ENCODE measurements at regions not wholly inside any gene's neighbourhood (a gene's known extent, or its start where the extent isn't known, plus 50 kb on each side); places are given as distances from the start of the nearest gene placed in this dataset.

- Histone ChIP-seq H2AFZ (ENCODE audit: low read length) (no peak overlapping the region), H4K20me1 (ENCODE audit: insufficient read depth, low read depth, low read length) (no peaks in the 10 kb centered on the region), H3K4me1 (ENCODE audit: low read length) (peaks cover 13% of the 10 kb centered on the region), H3K79me2 (ENCODE audit: low read length) (no peaks in the 10 kb centered on the region), H3K4me2 (ENCODE audit: low read depth, low read length, poor library complexity, severe bottlenecking) (no peak overlapping the region), H3K4me3 (ENCODE audit: low read length) (no peak overlapping the region), H3K9me2 (replicated peaks; ENCODE audit: insufficient read depth, low read length) (no peaks in the 10 kb centered on the region), H3K36me3 (ENCODE audit: insufficient read depth, low read length) (no peaks in the 10 kb centered on the region), H3K9me3 (ENCODE audit: low read length) (no peaks in the 10 kb centered on the region), H3K27ac (ENCODE audit: low read length) (no peak overlapping the region), H3K27me3 (ENCODE audit: low read length) (no peaks in the 10 kb centered on the region), H3K9ac (ENCODE audit: low read length) (no peak overlapping the region)
- no peak for DNase-seq
Observed at GRCh38 chr22:49449811-49450446, 377.7 kb downstream of the BRD1 start.

GRCh38 chr22:49449377-49449776 is 378.3 kb downstream of the BRD1 start:
- no peak overlapping the region for H3K4me2 ChIP-seq (ENCODE audit: low read depth, low read length, poor library complexity, severe bottlenecking)
- H4K20me1 ChIP-seq (ENCODE audit: insufficient read depth, low read depth, low read length): no peaks in the 10 kb centered on the region
- peaks cover 10% of the 10 kb centered on the region for H3K4me1 ChIP-seq (ENCODE audit: low read length)
- no peak overlapping the region for H2AFZ ChIP-seq (ENCODE audit: low read length)
- no peaks in the 10 kb centered on the region for H3K79me2 ChIP-seq (ENCODE audit: low read length)
- no peak overlapping the region for H3K27ac ChIP-seq (ENCODE audit: low read length)
- no peaks in the 10 kb centered on the region for H3K27me3 ChIP-seq (ENCODE audit: low read length)
- H3K36me3 ChIP-seq (ENCODE audit: insufficient read depth, low read length): no peaks in the 10 kb centered on the region
- H3K9me3 ChIP-seq (ENCODE audit: low read length): no peaks in the 10 kb centered on the region
- no peak overlapping the region for H3K9ac ChIP-seq (ENCODE audit: low read length)
- no peak overlapping the region for H3K4me3 ChIP-seq (ENCODE audit: low read length)
- no peak for DNase-seq
- H3K9me2 ChIP-seq (replicated peaks; ENCODE audit: insufficient read depth, low read length): no peaks in the 10 kb centered on the region

GRCh38 chr22:49448526-49448925 is 379.1 kb downstream of the BRD1 start:
- H3K27me3 ChIP-seq (ENCODE audit: low read length): no peaks in the 10 kb centered on the region
- no peak overlapping the region for H3K27ac ChIP-seq (ENCODE audit: low read length)
- H3K36me3 ChIP-seq (ENCODE audit: insufficient read depth, low read length): no peaks in the 10 kb centered on the region
- no peak overlapping the region for H3K4me3 ChIP-seq (ENCODE audit: low read length)
- no peaks in the 10 kb centered on the region for H3K79me2 ChIP-seq (ENCODE audit: low read length)
- no peaks in the 10 kb centered on the region for H3K9me3 ChIP-seq (ENCODE audit: low read length)
- no peak for DNase-seq
- H2AFZ ChIP-seq (ENCODE audit: low read length): no peak overlapping the region
- H4K20me1 ChIP-seq (ENCODE audit: insufficient read depth, low read depth, low read length): no peaks in the 10 kb centered on the region
- no peak overlapping the region for H3K9ac ChIP-seq (ENCODE audit: low read length)
- peaks cover 5% of the 10 kb centered on the region; the same call in 1 of the 2 replicates for H3K4me1 ChIP-seq (ENCODE audit: low read length)
- no peaks in the 10 kb centered on the region for H3K9me2 ChIP-seq (replicated peaks; ENCODE audit: insufficient read depth, low read length)
- no peak overlapping the region for H3K4me2 ChIP-seq (ENCODE audit: low read depth, low read length, poor library complexity, severe bottlenecking)

GRCh38 chr22:49447837-49448236 is 379.8 kb downstream of the BRD1 start:
- peaks cover 5% of the 10 kb centered on the region; the same call in 1 of the 2 replicates for H3K4me1 ChIP-seq (ENCODE audit: low read length)
- no peaks in the 10 kb centered on the region for H3K79me2 ChIP-seq (ENCODE audit: low read length)
- H3K27me3 ChIP-seq (ENCODE audit: low read length): no peaks in the 10 kb centered on the region
- no peaks in the 10 kb centered on the region for H3K9me2 ChIP-seq (replicated peaks; ENCODE audit: insufficient read depth, low read length)
- H2AFZ ChIP-seq (ENCODE audit: low read length): no peak overlapping the region
- H3K4me3 ChIP-seq (ENCODE audit: low read length): no peak overlapping the region
- no peak overlapping the region for H3K4me2 ChIP-seq (ENCODE audit: low read depth, low read length, poor library complexity, severe bottlenecking)
- H3K36me3 ChIP-seq (ENCODE audit: insufficient read depth, low read length): no peaks in the 10 kb centered on the region
- no peaks in the 10 kb centered on the region for H3K9me3 ChIP-seq (ENCODE audit: low read length)
- no peaks in the 10 kb centered on the region for H4K20me1 ChIP-seq (ENCODE audit: insufficient read depth, low read depth, low read length)
- DNase-seq: no peak
- no peak overlapping the region for H3K27ac ChIP-seq (ENCODE audit: low read length)
- no peak overlapping the region for H3K9ac ChIP-seq (ENCODE audit: low read length)

GRCh38 chr22:49446759-49447710 is 380.6 kb downstream of the BRD1 start:
- no peaks in the 10 kb centered on the region for H3K9me3 ChIP-seq (ENCODE audit: low read length)
- no peaks in the 10 kb centered on the region for H3K36me3 ChIP-seq (ENCODE audit: insufficient read depth, low read length)
- H3K4me3 ChIP-seq (ENCODE audit: low read length): no peak overlapping the region
- H3K4me2 ChIP-seq (ENCODE audit: low read depth, low read length, poor library complexity, severe bottlenecking): no peak overlapping the region
- H3K27ac ChIP-seq (ENCODE audit: low read length): no peak overlapping the region
- no peaks in the 10 kb centered on the region for H3K9me2 ChIP-seq (replicated peaks; ENCODE audit: insufficient read depth, low read length)
- no peak overlapping the region for H2AFZ ChIP-seq (ENCODE audit: low read length)
- H3K4me1 ChIP-seq (ENCODE audit: low read length): peaks cover 5% of the 10 kb centered on the region; the same call in 1 of the 2 replicates
- no peak overlapping the region for H3K9ac ChIP-seq (ENCODE audit: low read length)
- H3K79me2 ChIP-seq (ENCODE audit: low read length): no peaks in the 10 kb centered on the region
- no peaks in the 10 kb centered on the region for H4K20me1 ChIP-seq (ENCODE audit: insufficient read depth, low read depth, low read length)
- no peaks in the 10 kb centered on the region for H3K27me3 ChIP-seq (ENCODE audit: low read length)
- no peak for DNase-seq

GRCh38 chr22:49446145-49446758 is 381.4 kb downstream of the BRD1 start:
- Histone ChIP-seq H3K36me3 (ENCODE audit: insufficient read depth, low read length) (no peaks in the 10 kb centered on the region), H3K79me2 (ENCODE audit: low read length) (no peaks in the 10 kb centered on the region), H3K4me1 (ENCODE audit: low read length) (peaks cover 5% of the 10 kb centered on the region; the same call in 1 of the 2 replicates), H3K4me3 (ENCODE audit: low read length) (no peak overlapping the region), H3K27ac (ENCODE audit: low read length) (no peak overlapping the region), H3K9me3 (ENCODE audit: low read length) (no peaks in the 10 kb centered on the region), H3K9me2 (replicated peaks; ENCODE audit: insufficient read depth, low read length) (no peaks in the 10 kb centered on the region), H4K20me1 (ENCODE audit: insufficient read depth, low read depth, low read length) (no peaks in the 10 kb centered on the region), H3K9ac (ENCODE audit: low read length) (no peak overlapping the region), H3K4me2 (ENCODE audit: low read depth, low read length, poor library complexity, severe bottlenecking) (no peak overlapping the region), H2AFZ (ENCODE audit: low read length) (no peak overlapping the region), H3K27me3 (ENCODE audit: low read length) (no peaks in the 10 kb centered on the region)
- no peak for DNase-seq

GRCh38 chr22:49444781-49445180 is 382.9 kb downstream of the BRD1 start:
- Histone ChIP-seq H3K9ac (ENCODE audit: low read length) (no peak overlapping the region), H3K9me2 (replicated peaks; ENCODE audit: insufficient read depth, low read length) (no peaks in the 10 kb centered on the region), H3K27me3 (ENCODE audit: low read length) (no peaks in the 10 kb centered on the region), H3K9me3 (ENCODE audit: low read length) (no peaks in the 10 kb centered on the region), H3K4me3 (ENCODE audit: low read length) (no peak overlapping the region), H3K27ac (ENCODE audit: low read length) (no peak overlapping the region), H3K36me3 (ENCODE audit: insufficient read depth, low read length) (no peaks in the 10 kb centered on the region), H3K79me2 (ENCODE audit: low read length) (no peaks in the 10 kb centered on the region), H3K4me1 (ENCODE audit: low read length) (no peaks in the 10 kb centered on the region), H4K20me1 (ENCODE audit: insufficient read depth, low read depth, low read length) (no peaks in the 10 kb centered on the region), H3K4me2 (ENCODE audit: low read depth, low read length, poor library complexity, severe bottlenecking) (no peak overlapping the region), H2AFZ (ENCODE audit: low read length) (no peak overlapping the region)
- DNase-seq: no peak

- Histone ChIP-seq H3K9ac (ENCODE audit: low read length) (no peak overlapping the region), H3K27ac (ENCODE audit: low read length) (no peak overlapping the region), H2AFZ (ENCODE audit: low read length) (no peak overlapping the region)
Observed at GRCh38 chr22:49440931-49441330, 386.7 kb downstream of the BRD1 start.

More at GRCh38 chr22:49440931-49441330, 386.7 kb downstream of the BRD1 start:
- Histone ChIP-seq H3K36me3 (ENCODE audit: insufficient read depth, low read length) (no peaks in the 10 kb centered on the region), H3K79me2 (ENCODE audit: low read length) (no peaks in the 10 kb centered on the region), H4K20me1 (ENCODE audit: insufficient read depth, low read depth, low read length) (no peaks in the 10 kb centered on the region), H3K9me3 (ENCODE audit: low read length) (no peaks in the 10 kb centered on the region), H3K4me3 (ENCODE audit: low read length) (no peak overlapping the region), H3K4me2 (ENCODE audit: low read depth, low read length, poor library complexity, severe bottlenecking) (no peak overlapping the region), H3K4me1 (ENCODE audit: low read length) (peaks cover 3% of the 10 kb centered on the region; the same call in 1 of the 2 replicates), H3K27me3 (ENCODE audit: low read length) (no peaks in the 10 kb centered on the region), H3K9me2 (replicated peaks; ENCODE audit: insufficient read depth, low read length) (no peaks in the 10 kb centered on the region)
- DNase-seq: no peak

Data from Karpas-422 (cell line).